SH-SY5Y (cell line): ENCODE measurements at regions not wholly inside any gene's neighbourhood (a gene's known extent, or its start where the extent isn't known, plus 50 kb on each side); places are given as distances from the start of the nearest gene placed in this dataset.

Experiments
- GATA2 ChIP-seq: IDR thresholded peaks from 2 replicates; pipeline ENCODE4 v1.6.1; 2011; ENCODE audit warnings: mild to moderate bottlenecking, low read depth, low read length
- GATA3 ChIP-seq: IDR thresholded peaks from 2 replicates; pipeline ENCODE4 v1.6.1; 2011; ENCODE audit warnings: low read depth, mild to moderate bottlenecking, low read length, moderate library complexity

DNA sequence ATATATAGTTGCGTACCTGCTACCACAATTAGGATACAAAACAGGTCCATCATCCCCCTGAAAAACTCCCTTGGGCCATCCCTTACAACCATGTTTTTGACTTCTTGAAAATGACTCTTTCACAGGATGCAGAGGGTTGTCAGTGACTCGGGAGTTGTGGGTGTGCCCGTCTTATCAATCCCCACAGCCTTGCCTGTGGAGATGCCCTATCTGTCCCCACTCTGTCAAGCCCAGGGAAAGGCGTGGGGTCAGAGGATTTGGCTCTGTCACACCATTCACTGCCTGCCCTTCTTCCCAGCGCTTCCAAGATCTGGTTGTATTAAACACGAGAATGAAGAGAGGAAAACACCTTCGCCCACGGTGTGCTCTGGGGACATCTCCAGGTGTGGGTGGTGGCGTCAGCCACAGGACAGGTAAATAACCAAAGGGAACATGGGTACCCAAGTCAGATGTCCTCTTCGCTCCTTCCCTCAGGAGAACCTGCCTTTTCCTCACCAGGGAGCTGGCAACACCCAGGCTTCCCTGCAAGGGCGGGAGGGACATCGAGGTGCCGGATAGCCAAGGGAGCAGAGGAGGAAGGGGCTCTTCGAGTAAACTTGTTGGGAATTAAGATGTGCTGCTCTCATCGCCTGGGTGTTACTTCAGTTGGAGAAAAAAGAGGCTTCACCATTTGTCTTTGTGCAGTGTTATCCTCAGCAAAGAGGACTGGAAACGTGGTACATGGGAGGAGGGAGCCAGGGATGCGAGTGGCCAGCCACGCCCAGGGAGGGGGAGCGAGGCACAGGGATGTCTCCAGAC, 100.3 kb downstream of the B3GNT2 start:
- TF ChIP-seq GATA3 (no peak), GATA2 (no peak)

GRCh38 chr2:62293490-62294271, 97.8 kb downstream of the B3GNT2 start:
- TF ChIP-seq GATA3 (no peak), GATA2 (no peak)

GRCh38 chr2:62293151-62293489, 97.2 kb downstream of the B3GNT2 start:
- TF ChIP-seq GATA2 (no peak), GATA3 (no peak)

GRCh38 chr2:62292190-62292589, 96.3 kb downstream of the B3GNT2 start:
- TF ChIP-seq GATA3 = no peak
- no peak for TF ChIP-seq GATA2

DNA sequence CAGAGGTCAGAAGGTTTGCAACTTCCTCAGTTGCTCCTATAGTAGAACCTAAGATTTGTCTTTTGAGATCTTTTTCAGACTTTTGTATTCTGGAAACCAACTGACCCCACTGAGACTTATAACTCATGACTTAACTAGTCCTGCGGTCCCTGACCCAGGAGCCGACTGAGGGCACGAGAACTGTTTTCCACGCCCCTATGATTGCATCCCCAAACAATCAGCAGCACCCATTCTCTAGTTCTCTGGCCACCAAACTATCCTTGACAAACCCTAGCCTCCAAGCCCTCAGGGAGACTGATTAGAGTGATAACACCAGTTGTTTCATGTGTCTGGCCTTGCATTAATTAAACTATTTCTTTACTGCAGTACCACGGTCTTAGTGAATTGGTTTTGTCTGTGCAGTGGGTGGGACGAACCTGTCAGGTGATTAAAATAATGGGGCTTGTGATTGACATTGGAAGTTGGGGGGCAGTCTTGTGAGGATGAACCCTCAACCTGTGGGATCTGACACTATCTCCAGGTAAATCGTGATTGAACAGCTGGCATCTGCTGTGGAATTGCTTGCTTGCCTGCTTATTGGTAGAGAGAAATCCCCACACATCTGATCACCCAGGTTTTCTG, 95.7 kb downstream of the B3GNT2 start:
- TF ChIP-seq GATA3 (no peak), GATA2 (no peak; the same call in 1 of the 2 replicates)

- TF ChIP-seq GATA2 (no peak), GATA3 (no peak)
Measured at GRCh38 chr2:62291052-62291451, 95.1 kb downstream of the B3GNT2 start.

DNA sequence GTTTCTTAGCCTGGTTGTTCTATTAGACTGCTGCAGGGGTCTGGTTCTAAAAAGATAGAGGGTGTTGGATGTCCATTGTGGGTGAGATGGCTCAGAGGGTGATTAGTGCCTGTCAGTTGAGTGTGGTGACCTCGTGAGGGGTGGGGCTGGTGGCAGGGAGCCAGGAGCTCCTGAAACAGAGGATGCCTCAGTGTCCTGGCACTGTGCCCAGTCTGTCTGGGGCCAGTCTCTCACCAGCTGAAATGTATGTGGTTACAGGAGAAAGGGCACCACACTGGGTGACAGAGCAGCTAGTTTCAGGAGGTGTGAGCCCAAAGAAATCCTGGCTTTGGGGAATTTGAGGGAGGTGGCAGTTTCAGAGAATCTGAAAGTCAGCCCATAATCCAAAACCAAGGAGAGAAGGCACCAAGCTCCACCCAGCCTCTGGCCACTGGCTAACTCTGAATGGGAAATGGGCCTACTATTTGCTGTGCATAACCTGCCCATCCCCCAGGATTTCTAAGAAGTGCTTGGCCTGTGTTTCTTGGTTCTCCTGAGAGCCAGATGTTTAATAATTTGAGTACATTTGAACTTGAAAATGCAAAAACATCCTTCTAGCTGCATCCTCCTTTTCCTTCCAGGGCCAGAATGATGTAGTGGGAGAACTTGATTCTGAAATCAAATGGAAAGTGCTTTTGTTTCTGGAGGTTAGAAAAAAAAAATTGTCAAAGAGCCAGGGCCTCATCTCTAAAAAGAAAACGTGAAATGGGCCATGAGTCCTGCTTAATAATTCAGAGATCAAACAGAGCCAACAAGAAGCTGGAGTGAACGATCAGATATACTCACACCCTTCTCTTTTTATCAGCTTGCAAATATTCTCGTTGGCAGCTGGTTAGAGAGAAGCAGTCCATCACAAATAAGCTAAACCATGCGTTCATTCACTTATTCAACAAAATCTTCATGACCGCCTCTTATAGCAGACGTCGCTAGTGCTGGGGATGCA, 92.3 kb downstream of the B3GNT2 start:
- TF ChIP-seq GATA3 (no peak), GATA2 (0 out of 2 replicates have a peak, but pooled peaks have one; percentile 25)

GRCh38 chr2:62287282-62287681, 91.4 kb downstream of the B3GNT2 start:
- no peak for TF ChIP-seq GATA2
- no peak for TF ChIP-seq GATA3

- TF ChIP-seq GATA2 = no peak
- no peak for TF ChIP-seq GATA3
Measured at GRCh38 chr2:62286089-62286785, 90.3 kb downstream of the B3GNT2 start.

DNA sequence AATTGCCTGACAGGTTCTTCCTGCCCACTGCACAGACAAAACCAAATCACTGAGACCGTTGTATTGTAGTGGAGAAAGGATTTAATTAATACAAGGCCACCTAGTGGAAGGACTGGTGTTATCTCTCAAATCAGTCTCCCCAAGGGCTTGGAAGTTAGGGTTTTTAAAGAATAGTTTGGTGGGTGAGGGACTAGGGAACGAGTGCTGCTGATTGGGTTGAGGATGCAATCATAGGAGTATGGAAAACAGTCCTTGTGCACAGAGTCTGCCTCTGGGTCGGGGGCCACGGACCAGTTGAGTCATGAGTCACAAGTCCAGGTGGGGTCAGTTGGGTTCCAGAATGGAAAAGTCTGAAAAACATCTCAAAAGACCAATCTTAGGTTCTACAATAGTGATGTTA, 89.1 kb downstream of the B3GNT2 start:
- no peak for TF ChIP-seq GATA3
- TF ChIP-seq GATA2 = no peak

- TF ChIP-seq GATA2 (no peak), GATA3 (no peak)
Measured at GRCh38 chr2:62284471-62284870, 88.6 kb downstream of the B3GNT2 start.

GRCh38 chr2:62283147-62283546, 87.2 kb downstream of the B3GNT2 start:
- TF ChIP-seq GATA3 (no peak), GATA2 (no peak)

- TF ChIP-seq GATA3 (no peak), GATA2 (no peak)
Measured at GRCh38 chr2:62281663-62282062, 85.7 kb downstream of the B3GNT2 start.
